WI38 (cell line): ENCODE measurements at regions not wholly inside any gene's neighbourhood (a gene's known extent, or its start where the extent isn't known, plus 50 kb on each side); places are given as distances from the start of the nearest gene placed in this dataset.

Source experiments
- H3K4me3 ChIP-seq: 2 replicates; pipeline ENCODE4 v1.5.1; 2011; ENCODE audit warnings: low read depth, mild to moderate bottlenecking, control low read depth, low read length
- TF ChIP-seq, protein P1 (sequence below): IDR thresholded peaks from 2 replicates; pipeline ENCODE4 v1.5.1; 2012; ENCODE audit warnings: low read depth, mild to moderate bottlenecking, control low read depth, low read length

DNA sequence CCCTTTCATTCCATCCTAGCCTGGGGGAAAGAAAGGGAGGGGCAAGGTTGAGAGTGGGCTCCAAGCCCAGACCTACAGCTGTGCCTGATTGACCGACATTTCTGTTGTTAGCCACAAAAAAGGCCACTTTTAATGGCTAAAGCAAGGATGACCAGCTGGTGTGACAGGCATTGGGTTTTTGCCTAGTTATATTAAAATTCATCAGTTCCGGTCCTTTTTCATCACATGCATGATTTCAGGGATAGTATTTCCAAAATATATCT, 192.3 kb downstream of the ZNF326 start:
- H3K4me3 ChIP-seq, result no peak overlapping the region
- TF ChIP-seq, protein P1, sequence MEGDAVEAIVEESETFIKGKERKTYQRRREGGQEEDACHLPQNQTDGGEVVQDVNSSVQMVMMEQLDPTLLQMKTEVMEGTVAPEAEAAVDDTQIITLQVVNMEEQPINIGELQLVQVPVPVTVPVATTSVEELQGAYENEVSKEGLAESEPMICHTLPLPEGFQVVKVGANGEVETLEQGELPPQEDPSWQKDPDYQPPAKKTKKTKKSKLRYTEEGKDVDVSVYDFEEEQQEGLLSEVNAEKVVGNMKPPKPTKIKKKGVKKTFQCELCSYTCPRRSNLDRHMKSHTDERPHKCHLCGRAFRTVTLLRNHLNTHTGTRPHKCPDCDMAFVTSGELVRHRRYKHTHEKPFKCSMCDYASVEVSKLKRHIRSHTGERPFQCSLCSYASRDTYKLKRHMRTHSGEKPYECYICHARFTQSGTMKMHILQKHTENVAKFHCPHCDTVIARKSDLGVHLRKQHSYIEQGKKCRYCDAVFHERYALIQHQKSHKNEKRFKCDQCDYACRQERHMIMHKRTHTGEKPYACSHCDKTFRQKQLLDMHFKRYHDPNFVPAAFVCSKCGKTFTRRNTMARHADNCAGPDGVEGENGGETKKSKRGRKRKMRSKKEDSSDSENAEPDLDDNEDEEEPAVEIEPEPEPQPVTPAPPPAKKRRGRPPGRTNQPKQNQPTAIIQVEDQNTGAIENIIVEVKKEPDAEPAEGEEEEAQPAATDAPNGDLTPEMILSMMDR, result no peak

DNA sequence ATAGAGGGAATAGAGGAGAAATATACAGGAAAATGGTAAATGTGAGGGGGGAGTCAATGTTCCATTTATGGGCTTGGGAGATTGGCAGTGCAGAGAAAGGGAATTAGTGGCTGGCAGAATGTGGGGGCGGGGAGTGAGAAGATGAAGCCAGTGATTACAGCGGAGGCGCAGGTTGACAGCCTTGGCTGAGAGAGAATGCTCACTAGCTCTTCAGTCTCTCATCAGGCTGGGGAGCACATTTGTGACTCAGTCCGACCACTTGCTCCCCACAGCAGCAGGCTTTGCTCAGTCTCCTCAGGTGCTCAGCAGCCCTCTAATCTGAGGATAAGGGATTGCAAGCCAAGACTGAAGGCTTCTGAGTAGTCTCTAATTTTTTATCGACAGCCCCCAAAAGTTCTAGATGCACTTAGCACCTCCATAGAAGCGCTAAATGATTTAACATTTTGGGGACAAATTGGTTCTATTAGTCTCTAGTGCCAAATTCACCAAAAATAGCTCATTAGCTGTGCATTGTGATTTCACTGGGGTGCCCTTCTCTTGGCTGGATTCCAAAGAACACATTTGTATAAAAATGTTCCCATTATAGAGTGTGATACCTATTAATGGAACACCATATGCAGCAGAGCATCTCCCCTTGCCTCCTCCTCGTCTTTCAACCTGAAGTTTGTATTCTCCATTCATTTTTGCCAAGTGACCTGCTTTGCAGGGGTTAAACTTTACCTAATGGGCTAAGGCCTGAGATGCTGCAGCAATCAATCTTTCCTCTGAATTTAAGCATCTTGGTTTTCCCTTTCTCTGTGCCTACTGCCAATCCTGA, 191.8 kb downstream of the ZNF326 start:
- TF ChIP-seq, protein P1, result no peak
- H3K4me3 ChIP-seq, result no peak overlapping the region

DNA sequence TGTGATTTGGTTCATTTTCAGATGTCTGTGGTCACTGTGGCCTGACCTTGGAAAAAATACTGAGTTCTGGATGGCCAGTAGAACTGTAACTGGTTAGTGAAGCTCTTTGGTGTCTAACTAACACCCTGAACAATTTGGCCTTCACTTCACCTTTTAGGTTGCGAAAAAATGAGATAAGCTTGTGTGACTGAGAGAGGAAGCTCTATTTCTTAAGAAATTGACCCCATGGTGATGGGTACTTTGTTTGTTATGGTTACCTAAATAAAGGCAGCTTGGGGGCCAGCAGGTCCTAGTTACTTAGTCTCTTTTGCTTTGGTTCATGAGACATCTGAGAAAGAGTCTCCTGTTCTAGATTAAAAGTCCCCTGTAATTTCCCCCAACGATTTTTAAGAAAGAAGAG, 181.6 kb downstream of the ZNF326 start:
- no peak overlapping the region for H3K4me3 ChIP-seq
- TF ChIP-seq, protein P1, result no peak

DNA sequence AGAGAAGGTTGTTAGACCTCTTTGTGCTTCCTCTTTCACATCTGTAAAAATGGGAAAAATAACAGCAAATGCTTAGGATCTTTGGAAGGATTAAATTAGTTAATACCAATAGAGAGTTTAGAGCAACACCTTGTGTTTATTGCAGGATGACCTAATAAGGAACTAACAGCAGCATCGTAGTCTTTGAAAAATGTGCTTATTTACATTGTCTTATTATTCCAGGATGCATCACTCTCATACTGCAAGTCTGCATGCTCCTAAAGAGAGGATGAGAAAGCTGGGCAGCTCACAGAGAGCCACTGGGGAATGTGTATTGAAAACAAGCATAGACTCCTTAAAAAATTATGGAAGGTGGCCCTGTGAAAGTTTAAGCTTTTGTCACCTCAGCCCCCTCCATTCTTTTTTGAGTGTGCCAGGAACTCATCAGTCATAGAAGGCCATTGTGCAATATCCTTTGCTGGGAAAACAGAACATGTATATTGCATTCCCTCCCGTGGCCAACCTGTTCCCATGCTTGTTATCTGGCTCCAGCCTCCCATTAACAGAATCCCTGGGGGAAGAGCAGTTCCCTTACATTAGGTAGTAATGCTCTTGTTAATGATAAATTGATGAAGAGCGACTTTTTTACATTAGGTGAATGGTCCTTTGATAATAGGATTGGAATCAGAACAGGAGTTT, 180.7 kb downstream of the ZNF326 start:
- H3K4me3 ChIP-seq, result no peak overlapping the region
- TF ChIP-seq, protein P1, result no peak

DNA sequence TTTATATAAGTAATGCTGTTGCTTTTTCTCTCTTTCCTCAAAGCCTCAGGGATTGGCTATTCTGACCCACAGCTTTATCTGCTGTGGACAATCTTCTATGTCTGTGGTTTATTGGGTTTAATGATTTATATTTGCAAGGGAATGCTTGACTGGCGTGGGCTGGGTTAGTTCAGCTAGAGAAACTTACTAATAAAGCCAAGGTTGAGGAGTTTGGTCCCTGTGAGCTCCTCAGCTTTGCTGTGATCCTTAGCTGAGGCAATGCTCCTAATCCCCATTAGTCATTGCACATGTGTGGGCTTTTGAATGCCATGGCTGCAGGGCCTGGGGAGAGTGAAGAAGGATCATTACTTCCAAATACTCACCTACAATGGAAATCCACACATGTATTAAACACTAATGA, 179.3 kb downstream of the ZNF326 start:
- H3K4me3 ChIP-seq, result no peak overlapping the region
- TF ChIP-seq, protein P1, result no peak

DNA sequence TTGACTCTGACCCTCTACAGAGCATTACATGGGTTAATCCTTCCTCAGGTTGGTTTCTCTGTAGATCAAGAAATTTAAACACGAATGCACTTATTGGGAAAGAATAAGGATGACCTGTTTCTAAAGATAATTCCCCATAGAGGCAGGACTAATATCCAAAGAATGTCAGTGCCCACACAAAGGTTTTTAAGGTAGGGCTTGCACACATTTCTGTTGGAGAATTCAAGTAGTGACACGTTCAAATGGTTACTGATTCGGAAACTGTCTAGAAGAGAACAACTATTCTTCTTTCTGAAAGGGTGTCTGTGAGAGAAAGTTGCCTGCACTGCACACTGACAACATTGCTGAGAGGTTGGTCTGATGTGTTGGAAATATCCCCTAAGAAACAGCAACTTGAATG, 167.3 kb downstream of the ZNF326 start:
- no peak overlapping the region for H3K4me3 ChIP-seq
- TF ChIP-seq, protein P1, result no peak

DNA sequence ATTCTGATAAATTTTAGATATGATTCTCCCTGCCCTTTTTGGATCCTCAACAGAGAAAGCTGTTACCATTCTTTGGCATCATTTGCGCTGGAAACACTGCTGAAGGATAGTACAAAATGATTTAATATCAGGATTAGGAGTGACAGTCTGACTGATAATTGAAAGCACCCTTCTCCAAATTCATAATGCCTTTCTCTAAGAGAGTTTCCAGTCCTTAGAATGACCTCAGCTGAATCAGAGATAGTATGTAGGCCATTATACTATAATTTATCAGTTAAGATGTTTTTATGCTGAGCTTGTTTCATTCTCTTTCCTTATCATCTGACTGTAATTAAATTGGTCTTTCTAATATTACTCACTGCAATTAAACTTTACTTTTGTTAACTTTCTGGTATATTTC, 166.7 kb downstream of the ZNF326 start:
- TF ChIP-seq, protein P1, result no peak
- H3K4me3 ChIP-seq, result no peak overlapping the region
